Lung (tissue), 11 donors: ENCODE measurements at regions not wholly inside any gene's neighbourhood (a gene's known extent, or its start where the extent isn't known, plus 50 kb on each side); places are given as distances from the start of the nearest gene placed in this dataset.

ENCODE experiments used
- ATAC-seq: fragments of 200-7000 bp; cut with Tn5 transposase; one replicate; pipeline ENCODE4 v1.9.1; 2020; ENCODE audit warnings: moderate number of reproducible peaks; ENCODE audit not compliant: insufficient read depth, low FRiP score
- DNase-seq, 3 donors: peaks; one replicate each; pipeline ENCODE4 v3.0.0-alpha.2; 2013 to 2017
- H3K27ac ChIP-seq, 2 donors: one replicate each; pipeline ENCODE4 v1.5.1; 2013; ENCODE audit warnings: mild to moderate bottlenecking in 2 of 2, moderate library complexity in 2 of 2, control low read depth in 1 of 2, inconsistent platforms in 1 of 2, low read depth in 1 of 2, low read length in 1 of 2
- H3K27me3 ChIP-seq, 3 donors: one replicate each; pipeline ENCODE4 v1.5.1; 2013; ENCODE audit warnings: low read length in 2 of 3; ENCODE audit not compliant: control insufficient read depth in 3 of 3, insufficient read depth in 3 of 3
- H3K36me3 ChIP-seq, 4 donors: one replicate each; pipeline ENCODE4 v1.5.1; 2013; ENCODE audit warnings: low read length in 4 of 4, mild to moderate bottlenecking in 1 of 4, moderate library complexity in 1 of 4; ENCODE audit not compliant: control insufficient read depth in 4 of 4, insufficient read depth in 4 of 4
- H3K4me1 ChIP-seq, 5 donors: one replicate each; pipeline ENCODE4 v1.5.1; 2013; ENCODE audit warnings: low read length in 5 of 5, mild to moderate bottlenecking in 2 of 5, moderate library complexity in 1 of 5; ENCODE audit not compliant: control insufficient read depth in 5 of 5, insufficient read depth in 5 of 5
- H3K4me3 ChIP-seq: one replicate; pipeline ENCODE4 v1.5.1; 2013; ENCODE audit warnings: mild to moderate bottlenecking, control low read depth, moderate library complexity
- H3K9ac ChIP-seq, 2 donors: one replicate each; pipeline ENCODE4 v1.5.1; 2013; ENCODE audit warnings: low read length in 2 of 2, control low read depth in 1 of 2; ENCODE audit not compliant: insufficient read depth in 1 of 2
- H3K9me3 ChIP-seq, 4 donors: one replicate each; pipeline ENCODE4 v1.5.1; 2013; ENCODE audit warnings: low read length in 3 of 4, mild to moderate bottlenecking in 1 of 4, moderate library complexity in 1 of 4; ENCODE audit not compliant: control insufficient read depth in 4 of 4, insufficient read depth in 3 of 4
- WGBS, 2 donors: extraction: QIAGEN DNeasy Blood & Tissue Kit; methylation state at CpG; one replicate each; pipeline ENCODE4 v1.1.7; 2013; 5-methylcytosine and 5-hydroxymethylcytosine counted together
- TF ChIP-seq, protein P1 (sequence below): IDR thresholded peaks from 2 replicates; pipeline ENCODE4 v1.5.1; 2012; ENCODE audit warnings: mild to moderate bottlenecking; ENCODE audit errors: control extremely low read depth, extremely low read depth
- donor health status: control.
- donor health status: control.
- donor health status: Bipolar disorder and iron deficiency.
- donor health status: healthy.
- donor health status: DM: yes; HTN: yes; CAD: no.

DNA sequence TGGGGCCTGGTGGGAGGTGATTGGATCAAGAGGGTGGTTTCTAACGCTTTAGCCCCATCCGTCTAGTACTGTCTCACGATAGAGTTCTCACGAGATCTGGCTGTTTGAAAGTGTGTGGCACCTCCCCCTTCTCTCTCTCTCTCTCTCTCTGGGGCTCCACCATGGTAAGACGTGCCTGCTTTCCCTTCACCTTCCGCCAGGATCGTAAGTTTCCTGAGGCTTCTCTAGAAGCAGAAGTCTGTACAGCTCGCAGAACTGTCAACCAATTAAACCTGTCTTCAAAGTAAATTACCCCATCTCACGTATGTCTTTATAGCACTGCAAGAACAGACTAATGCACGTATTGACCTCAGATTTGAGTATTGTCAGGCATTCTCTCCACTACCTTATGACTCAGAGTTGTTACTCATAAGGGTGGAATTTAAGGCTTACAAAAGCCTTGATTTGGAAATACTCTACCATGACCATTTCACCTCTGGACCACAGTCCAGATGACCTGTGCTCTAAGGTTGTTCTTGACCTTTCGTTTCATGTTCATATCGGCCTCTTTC is 99.5 kb upstream of the AGAP1 start:
- DNase-seq (no peak), ATAC-seq (no peak)
- H3K9me3 ChIP-seq, result no peaks in the 10 kb centered on the region
- H3K36me3 ChIP-seq, result no peaks in the 10 kb centered on the region
- H3K9ac ChIP-seq, result no peak overlapping the region
- peaks cover 0 to 3% (median 0%) of the 10 kb centered on the region in 3 donors for H3K27me3 ChIP-seq
- TF ChIP-seq, protein P1, sequence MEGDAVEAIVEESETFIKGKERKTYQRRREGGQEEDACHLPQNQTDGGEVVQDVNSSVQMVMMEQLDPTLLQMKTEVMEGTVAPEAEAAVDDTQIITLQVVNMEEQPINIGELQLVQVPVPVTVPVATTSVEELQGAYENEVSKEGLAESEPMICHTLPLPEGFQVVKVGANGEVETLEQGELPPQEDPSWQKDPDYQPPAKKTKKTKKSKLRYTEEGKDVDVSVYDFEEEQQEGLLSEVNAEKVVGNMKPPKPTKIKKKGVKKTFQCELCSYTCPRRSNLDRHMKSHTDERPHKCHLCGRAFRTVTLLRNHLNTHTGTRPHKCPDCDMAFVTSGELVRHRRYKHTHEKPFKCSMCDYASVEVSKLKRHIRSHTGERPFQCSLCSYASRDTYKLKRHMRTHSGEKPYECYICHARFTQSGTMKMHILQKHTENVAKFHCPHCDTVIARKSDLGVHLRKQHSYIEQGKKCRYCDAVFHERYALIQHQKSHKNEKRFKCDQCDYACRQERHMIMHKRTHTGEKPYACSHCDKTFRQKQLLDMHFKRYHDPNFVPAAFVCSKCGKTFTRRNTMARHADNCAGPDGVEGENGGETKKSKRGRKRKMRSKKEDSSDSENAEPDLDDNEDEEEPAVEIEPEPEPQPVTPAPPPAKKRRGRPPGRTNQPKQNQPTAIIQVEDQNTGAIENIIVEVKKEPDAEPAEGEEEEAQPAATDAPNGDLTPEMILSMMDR, result no peak
- H3K4me1 ChIP-seq, result no peaks in the 10 kb centered on the region
- no peak overlapping the region for H3K4me3 ChIP-seq
- no peak overlapping the region for H3K27ac ChIP-seq
- 90 to 92% methylated on average over 12 of the region's 12 CpGs for WGBS, 2 donors

DNA sequence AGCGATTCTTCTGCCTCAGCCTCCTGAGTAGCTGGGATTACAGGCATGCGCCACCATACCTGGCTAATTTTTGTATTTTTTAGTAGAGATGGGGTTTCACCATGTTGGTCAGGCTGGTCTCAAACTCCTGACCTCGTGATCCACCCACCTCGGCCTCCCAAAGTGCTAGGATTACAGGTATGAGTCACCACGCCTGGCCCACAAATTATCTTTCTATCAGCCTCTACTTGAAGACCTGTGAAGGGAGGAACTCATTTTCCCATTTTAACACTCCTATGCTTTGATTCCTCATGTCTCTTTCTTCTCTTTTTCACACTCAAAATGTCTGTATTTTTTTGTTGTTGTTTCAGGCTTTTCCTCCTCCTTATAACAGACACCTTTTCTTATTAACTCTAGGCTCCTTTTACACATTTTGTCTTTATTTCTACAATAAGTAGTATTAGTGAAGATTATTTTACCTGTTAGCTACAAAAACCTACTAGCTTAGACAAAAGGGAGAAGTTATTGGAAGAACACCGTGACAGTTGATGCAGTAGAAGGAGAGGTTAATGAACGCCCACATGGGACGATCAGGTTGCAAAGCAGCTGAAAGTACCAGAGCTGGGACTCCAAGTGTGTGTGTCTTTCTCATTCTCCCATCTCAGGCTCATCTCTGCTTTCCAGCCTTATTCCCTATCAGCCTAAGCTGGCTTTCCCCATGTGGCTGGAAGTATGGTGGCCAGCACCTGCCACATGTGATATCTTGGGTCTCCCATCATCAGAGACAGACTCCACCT is 97.6 kb upstream of the AGAP1 start:
- ATAC-seq, result no peak
- no peak overlapping the region for H3K4me3 ChIP-seq

DNA sequence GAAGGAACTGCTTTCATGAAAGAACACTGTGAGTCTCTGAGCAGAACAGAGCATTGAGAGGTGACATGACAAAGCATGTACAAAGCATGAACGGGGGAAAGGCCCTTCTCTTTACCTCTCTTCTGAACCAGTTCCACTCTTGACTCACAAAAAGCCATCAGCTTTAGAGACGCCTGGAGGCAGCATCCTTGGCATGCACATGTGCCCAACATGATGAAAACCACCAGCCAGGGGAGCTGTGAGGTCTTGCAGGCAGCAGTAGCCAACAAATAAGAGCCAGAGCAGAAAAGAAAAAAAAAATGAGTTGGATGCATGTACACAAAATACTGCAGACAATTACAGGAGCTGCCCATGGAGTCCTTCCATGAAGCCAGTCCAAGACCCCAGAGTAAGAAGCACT is 95.5 kb upstream of the AGAP1 start:
- Histone ChIP-seq H3K36me3 (no peaks in the 10 kb centered on the region), H3K4me1 (no peaks in the 10 kb centered on the region), H3K4me3 (no peak overlapping the region), H3K9me3 (no peaks in the 10 kb centered on the region), H3K27ac (no peak overlapping the region), H3K27me3 (no peaks in the 10 kb centered on the region), H3K9ac (no peak overlapping the region)
- DNase-seq, result no peak
- no peak for ATAC-seq
- 85 to 86% methylated on average over 2 of the region's 2 CpGs for WGBS, 2 donors
- TF ChIP-seq, protein P1, result no peak

More for the DNA sequence above, 97.6 kb upstream of the AGAP1 start:
- DNase-seq, result no peak
- 89 to 91% methylated on average over 8 of the region's 8 CpGs for WGBS, 2 donors
- Histone ChIP-seq H3K27ac (no peak overlapping the region), H3K9ac (no peak overlapping the region), H3K27me3 (peaks cover 0 to 3% (median 0%) of the 10 kb centered on the region in 3 donors), H3K4me1 (no peaks in the 10 kb centered on the region), H3K36me3 (no peaks in the 10 kb centered on the region), H3K9me3 (no peaks in the 10 kb centered on the region)
- TF ChIP-seq, protein P1, result no peak
